ENCODE measurements at regions not wholly inside any gene's neighbourhood (a gene's known extent, or its start where the extent isn't known, plus 50 kb on each side); places are given as distances from the start of the nearest gene placed in this dataset.

- Histone ChIP-seq H3K4me3 (ENCODE audit: severe bottlenecking) (no peak overlapping the region), H3K27me3 (ENCODE audit: insufficient read depth, poor library complexity, severe bottlenecking) (no peaks in the 10 kb centered on the region), H3K27ac (ENCODE audit: poor library complexity, severe bottlenecking) (no peak overlapping the region), H3K4me1 (ENCODE audit: insufficient read depth, poor library complexity, severe bottlenecking) (peaks cover 9% of the 10 kb centered on the region), H3K9me3 (ENCODE audit: severe bottlenecking) (no peaks in the 10 kb centered on the region), H3K36me3 (ENCODE audit: low read depth) (no peaks in the 10 kb centered on the region)
- TF ChIP-seq CTCF (IDR thresholded peaks at IDR 0.05; ENCODE audit: poor library complexity, severe bottlenecking) = no peak
- DNase-seq (ENCODE audit: low spot score) (no peak), ATAC-seq (ENCODE audit: low read depth) (no peak)
Measured at GRCh38 chr11:8823174-8823742, 87.7 kb upstream of the AKIP1 start.

GRCh38 chr11:8826139-8826786, 84.7 kb upstream of the AKIP1 start:
- DNase-seq (ENCODE audit: low spot score) (no peak), ATAC-seq (ENCODE audit: low read depth) (peak; percentile 45; the same call in 2 of the 3 replicates)

GRCh38 chr11:8826901-8827560, 84.0 kb upstream of the AKIP1 start:
- Histone ChIP-seq H3K4me1 (ENCODE audit: insufficient read depth, poor library complexity, severe bottlenecking) (peaks cover 11% of the 10 kb centered on the region), H3K36me3 (ENCODE audit: low read depth) (no peaks in the 10 kb centered on the region), H3K4me3 (ENCODE audit: severe bottlenecking) (no peak overlapping the region), H3K9me3 (ENCODE audit: severe bottlenecking) (no peaks in the 10 kb centered on the region), H3K27me3 (ENCODE audit: insufficient read depth, poor library complexity, severe bottlenecking) (no peaks in the 10 kb centered on the region), H3K27ac (ENCODE audit: poor library complexity, severe bottlenecking) (no peak overlapping the region)
- no peak for DNase-seq (ENCODE audit: low spot score)
- no peak for ATAC-seq (ENCODE audit: low read depth)
- TF ChIP-seq CTCF (IDR thresholded peaks at IDR 0.05; ENCODE audit: poor library complexity, severe bottlenecking) = no peak

More at GRCh38 chr11:8826139-8826786, 84.7 kb upstream of the AKIP1 start:
- Histone ChIP-seq H3K9me3 (ENCODE audit: severe bottlenecking) (no peaks in the 10 kb centered on the region), H3K4me3 (ENCODE audit: severe bottlenecking) (no peak overlapping the region), H3K27me3 (ENCODE audit: insufficient read depth, poor library complexity, severe bottlenecking) (no peaks in the 10 kb centered on the region), H3K4me1 (ENCODE audit: insufficient read depth, poor library complexity, severe bottlenecking) (peaks cover 9% of the 10 kb centered on the region), H3K27ac (ENCODE audit: poor library complexity, severe bottlenecking) (no peak overlapping the region), H3K36me3 (ENCODE audit: low read depth) (no peaks in the 10 kb centered on the region)
- TF ChIP-seq CTCF (IDR thresholded peaks at IDR 0.05; ENCODE audit: poor library complexity, severe bottlenecking) = no peak

GRCh38 chr11:8828046-8828445, 82.9 kb upstream of the AKIP1 start:
- peaks cover 21% of the 10 kb centered on the region for H3K4me1 ChIP-seq (ENCODE audit: insufficient read depth, poor library complexity, severe bottlenecking)
- ATAC-seq (ENCODE audit: low read depth) (no peak), DNase-seq (ENCODE audit: low spot score) (no peak)
- no peak for TF ChIP-seq CTCF (IDR thresholded peaks at IDR 0.05; ENCODE audit: poor library complexity, severe bottlenecking)
- H3K4me3 ChIP-seq (ENCODE audit: severe bottlenecking) = no peak overlapping the region
- no peaks in the 10 kb centered on the region for H3K9me3 ChIP-seq (ENCODE audit: severe bottlenecking)
- no peak overlapping the region for H3K27ac ChIP-seq (ENCODE audit: poor library complexity, severe bottlenecking)
- no peaks in the 10 kb centered on the region for H3K27me3 ChIP-seq (ENCODE audit: insufficient read depth, poor library complexity, severe bottlenecking)
- H3K36me3 ChIP-seq (ENCODE audit: low read depth) = no peaks in the 10 kb centered on the region

Measured in RWPE2 (cell line).